ENCODE measurements at regions not wholly inside any gene's neighbourhood (a gene's known extent, or its start where the extent isn't known, plus 50 kb on each side); places are given as distances from the start of the nearest gene placed in this dataset.
"Not testable (repeated sequence)": the region's sequence is repeated elsewhere in the genome, so short reads cannot be mapped to it uniquely, and the experiment has no call there.

DNA sequence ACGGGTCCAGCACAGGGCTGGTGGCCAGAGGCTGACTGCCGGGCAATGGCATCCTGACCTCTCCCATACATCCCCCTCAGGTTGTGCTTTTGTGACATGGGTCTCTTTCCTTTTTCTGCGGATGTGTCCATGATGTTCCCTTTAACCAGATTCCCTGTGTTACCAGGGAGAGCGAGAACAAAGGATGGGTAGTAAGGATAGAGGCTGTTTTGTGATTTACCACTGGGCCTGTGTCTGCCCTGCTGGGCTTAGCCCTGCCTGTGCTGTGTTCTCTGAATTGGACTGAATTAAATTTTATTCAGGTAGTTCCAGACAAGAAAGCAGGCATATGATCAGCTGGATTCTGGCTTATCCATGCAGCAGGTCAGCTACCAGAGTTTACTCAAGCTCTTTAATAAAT lies 301.6 kb downstream of the RWDD3 start:
- Mint-ChIP-seq H3K27ac (no peak overlapping the region), H3K27me3 (ENCODE audit: low read depth in 2 of 2) (no peaks in the 10 kb centered on the region), H3K4me3 (no peak overlapping the region), H3K9me3 (peaks cover 6 to 9% of the 10 kb centered on the region in 2 donors), H3K4me1 (no peaks in the 10 kb centered on the region), H3K36me3 (peaks cover 6% of the 10 kb centered on the region)
- H3K27ac ChIP-seq (ENCODE audit: low read length): no peak overlapping the region
- WGBS (ENCODE audit: insufficient coverage): 94% methylated on average over 3 of the region's 4 CpGs
- intact Hi-C loops (cut with micrococcal nuclease): no loop called here
- no peaks in the 10 kb centered on the region for H3K36me3 ChIP-seq (ENCODE audit: control insufficient read depth, insufficient read depth, low read length)
- H3K9me3 ChIP-seq (ENCODE audit: control insufficient read depth, insufficient read depth, low read length): peaks cover 5% of the 10 kb centered on the region
- no peaks in the 10 kb centered on the region for H3K27me3 ChIP-seq (ENCODE audit: control insufficient read depth, insufficient read depth, low read length)
- H3K4me3 ChIP-seq (ENCODE audit: low read length): no peak overlapping the region
- ATAC-seq (no peak), DNase-seq (no peak)
- TF ChIP-seq, protein P1, sequence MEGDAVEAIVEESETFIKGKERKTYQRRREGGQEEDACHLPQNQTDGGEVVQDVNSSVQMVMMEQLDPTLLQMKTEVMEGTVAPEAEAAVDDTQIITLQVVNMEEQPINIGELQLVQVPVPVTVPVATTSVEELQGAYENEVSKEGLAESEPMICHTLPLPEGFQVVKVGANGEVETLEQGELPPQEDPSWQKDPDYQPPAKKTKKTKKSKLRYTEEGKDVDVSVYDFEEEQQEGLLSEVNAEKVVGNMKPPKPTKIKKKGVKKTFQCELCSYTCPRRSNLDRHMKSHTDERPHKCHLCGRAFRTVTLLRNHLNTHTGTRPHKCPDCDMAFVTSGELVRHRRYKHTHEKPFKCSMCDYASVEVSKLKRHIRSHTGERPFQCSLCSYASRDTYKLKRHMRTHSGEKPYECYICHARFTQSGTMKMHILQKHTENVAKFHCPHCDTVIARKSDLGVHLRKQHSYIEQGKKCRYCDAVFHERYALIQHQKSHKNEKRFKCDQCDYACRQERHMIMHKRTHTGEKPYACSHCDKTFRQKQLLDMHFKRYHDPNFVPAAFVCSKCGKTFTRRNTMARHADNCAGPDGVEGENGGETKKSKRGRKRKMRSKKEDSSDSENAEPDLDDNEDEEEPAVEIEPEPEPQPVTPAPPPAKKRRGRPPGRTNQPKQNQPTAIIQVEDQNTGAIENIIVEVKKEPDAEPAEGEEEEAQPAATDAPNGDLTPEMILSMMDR (IDR thresholded peaks at IDR 0.05): no peak
- H3K4me1 ChIP-seq (ENCODE audit: control insufficient read depth, insufficient read depth, low read length): no peaks in the 10 kb centered on the region

DNA sequence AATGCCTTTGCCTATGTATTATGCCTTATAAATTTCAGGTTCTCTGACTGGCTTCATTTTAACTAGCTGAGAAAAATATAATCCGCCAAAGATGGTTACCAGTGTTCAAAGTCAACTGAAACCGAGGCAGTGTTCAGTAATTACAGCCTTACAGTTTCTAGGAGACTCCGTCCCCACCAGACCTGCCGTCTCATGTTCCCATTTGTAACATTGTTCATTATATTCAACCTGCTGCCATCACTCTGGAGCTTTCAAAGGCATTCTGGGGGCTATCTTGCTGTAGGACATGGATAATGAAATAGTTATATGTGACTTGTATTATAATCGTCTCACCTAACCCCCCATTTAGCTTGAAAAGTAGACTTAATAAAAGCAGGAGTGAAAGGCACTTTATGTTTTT lies 302.5 kb downstream of the RWDD3 start:
- intact Hi-C loops (cut with micrococcal nuclease): no loop called here
- Mint-ChIP-seq H3K4me1 (no peaks in the 10 kb centered on the region), H3K36me3 (peaks cover 6% of the 10 kb centered on the region), H3K27ac (no peak overlapping the region), H3K9me3 (peaks cover 4 to 9% of the 10 kb centered on the region in 2 donors), H3K4me3 (no peak overlapping the region), H3K27me3 (ENCODE audit: low read depth in 2 of 2) (no peaks in the 10 kb centered on the region)
- no peaks in the 10 kb centered on the region for H3K4me1 ChIP-seq (ENCODE audit: control insufficient read depth, insufficient read depth, low read length)
- no peaks in the 10 kb centered on the region for H3K36me3 ChIP-seq (ENCODE audit: control insufficient read depth, insufficient read depth, low read length)
- no peak overlapping the region for H3K4me3 ChIP-seq (ENCODE audit: low read length)
- no peaks in the 10 kb centered on the region for H3K27me3 ChIP-seq (ENCODE audit: control insufficient read depth, insufficient read depth, low read length)
- DNase-seq (no peak), ATAC-seq (no peak)
- H3K9me3 ChIP-seq (ENCODE audit: control insufficient read depth, insufficient read depth, low read length): peaks cover 5% of the 10 kb centered on the region
- WGBS (ENCODE audit: insufficient coverage): 70% methylated on average over 3 of the region's 5 CpGs
- no peak overlapping the region for H3K27ac ChIP-seq (ENCODE audit: low read length)
- TF ChIP-seq, protein P1 (IDR thresholded peaks at IDR 0.05): no peak

GRCh38 chr1:95537176-95537575 lies 303.2 kb downstream of the RWDD3 start:
- ATAC-seq (no peak), DNase-seq (no peak)
- Histone ChIP-seq H3K36me3 (ENCODE audit: control insufficient read depth, insufficient read depth, low read length) (no peaks in the 10 kb centered on the region), H3K4me3 (ENCODE audit: low read length) (no peak overlapping the region), H3K4me1 (ENCODE audit: control insufficient read depth, insufficient read depth, low read length) (no peaks in the 10 kb centered on the region), H3K27ac (ENCODE audit: low read length) (no peak overlapping the region), H3K27me3 (ENCODE audit: control insufficient read depth, insufficient read depth, low read length) (no peaks in the 10 kb centered on the region), H3K9me3 (ENCODE audit: control insufficient read depth, insufficient read depth, low read length) (peaks cover 5% of the 10 kb centered on the region)
- Mint-ChIP-seq H3K4me1 (no peaks in the 10 kb centered on the region), H3K27me3 (ENCODE audit: low read depth in 2 of 2) (no peaks in the 10 kb centered on the region), H3K4me3 (no peak overlapping the region), H3K36me3 (peaks cover 6% of the 10 kb centered on the region), H3K27ac (no peak overlapping the region), H3K9me3 (peaks cover 4 to 8% of the 10 kb centered on the region in 2 donors)
- WGBS (ENCODE audit: insufficient coverage): 88% methylated on average over 3 of the region's 3 CpGs
- TF ChIP-seq, protein P1 (IDR thresholded peaks at IDR 0.05): no peak
- intact Hi-C loops (cut with micrococcal nuclease): no loop called here

DNA sequence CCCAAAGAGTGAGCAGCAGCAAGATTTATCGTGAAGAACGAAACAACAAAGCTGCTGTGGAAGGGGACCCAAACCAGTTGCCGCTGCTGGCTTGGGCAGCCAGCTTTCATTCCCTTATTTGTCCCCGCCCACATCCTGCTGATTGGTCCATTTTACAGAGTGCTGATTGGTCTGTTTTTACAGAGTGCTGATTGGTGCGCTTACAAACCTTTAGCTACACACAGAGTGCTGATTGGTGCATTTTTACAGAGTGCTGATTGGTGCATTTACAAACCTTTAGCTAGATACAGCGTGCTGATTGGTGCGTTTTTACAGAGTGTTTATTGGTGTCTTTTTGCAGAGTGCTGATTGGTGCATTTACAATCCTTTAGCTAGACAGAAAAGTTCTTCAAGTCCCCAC lies 304.2 kb downstream of the RWDD3 start:
- 93% methylated on average over 7 of the region's 7 CpGs for WGBS (ENCODE audit: insufficient coverage)
- H3K36me3 Mint-ChIP-seq; H3K4me1 Mint-ChIP-seq; H3K27me3 Mint-ChIP-seq (ENCODE audit: low read depth in 2 of 2); H3K4me3 Mint-ChIP-seq; DNase-seq; H3K9me3 Mint-ChIP-seq; H3K4me1 ChIP-seq (ENCODE audit: control insufficient read depth, insufficient read depth, low read length); H3K9me3 ChIP-seq (ENCODE audit: control insufficient read depth, insufficient read depth, low read length); intact Hi-C loops (cut with micrococcal nuclease); H3K27me3 ChIP-seq (ENCODE audit: control insufficient read depth, insufficient read depth, low read length); H3K27ac ChIP-seq (ENCODE audit: low read length); H3K36me3 ChIP-seq (ENCODE audit: control insufficient read depth, insufficient read depth, low read length); H3K27ac Mint-ChIP-seq; ATAC-seq; H3K4me3 ChIP-seq (ENCODE audit: low read length): not testable (repeated sequence)
